K562 (cell line): ENCODE measurements at regions not wholly inside any gene's neighbourhood (a gene's known extent, or its start where the extent isn't known, plus 50 kb on each side); places are given as distances from the start of the nearest gene placed in this dataset.

Experiments used
- CHD1 ChIP-seq: fragments of 200-600 bp; sonication (generic); IDR thresholded peaks from one replicate; pipeline ENCODE4 v1.6.1; 2012; ENCODE audit warnings: mild to moderate bottlenecking, moderate library complexity, low read length, inconsistent platforms
- RFX5 ChIP-seq: IDR thresholded peaks from 2 replicates; pipeline ENCODE4 v1.6.1; 2011; ENCODE audit warnings: low read depth, mild to moderate bottlenecking, improper control_type of control experiment, low read length

DNA sequence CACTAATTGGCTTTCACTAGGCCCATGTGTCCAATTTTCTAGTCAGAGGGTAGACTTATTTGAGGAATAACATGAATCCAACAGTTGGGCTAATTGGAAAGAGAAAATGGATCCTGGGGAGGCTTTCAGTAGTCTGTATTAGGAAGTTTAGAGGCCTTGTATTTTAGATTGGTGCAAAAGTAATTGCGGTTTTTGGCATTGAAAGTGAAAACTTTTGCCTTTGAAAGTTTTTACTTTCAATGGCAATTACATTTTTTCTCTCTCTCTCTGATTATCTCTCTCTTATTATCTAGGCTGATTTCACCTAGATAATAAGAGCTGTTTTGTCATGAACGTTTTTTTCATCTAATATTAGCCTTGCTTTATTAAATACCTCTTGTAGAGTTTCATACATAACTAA, 981.7 kb downstream of the REEP3 start:
- no peak for TF ChIP-seq CHD1
- TF ChIP-seq RFX5, result no peak
